ENCODE measurements at regions not wholly inside any gene's neighbourhood (a gene's known extent, or its start where the extent isn't known, plus 50 kb on each side); places are given as distances from the start of the nearest gene placed in this dataset.

- in situ Hi-C loops (cut with MboI; ENCODE audit: low sequenced_read_pairs, unreplicated experiment) = no loop called here
- DNase-seq (ENCODE audit: low spot score) = no peak
- no peak for TF ChIP-seq CTCF (IDR thresholded peaks at IDR 0.05; ENCODE audit: borderline replicate concordance, control extremely low read depth, extremely low read depth, insufficient read depth, missing control alignments)
Measured at GRCh38 chr2:120620025-120620793, 115.5 kb upstream of the GLI2 start.

GRCh38 chr2:120622159-120622869, 113.4 kb upstream of the GLI2 start:
- DNase-seq (ENCODE audit: low spot score) = no peak
- in situ Hi-C loops (cut with MboI; ENCODE audit: low sequenced_read_pairs, unreplicated experiment) = no loop called here
- no peak for TF ChIP-seq CTCF (IDR thresholded peaks at IDR 0.05; ENCODE audit: borderline replicate concordance, control extremely low read depth, extremely low read depth, insufficient read depth, missing control alignments)

- in situ Hi-C loops (cut with MboI; ENCODE audit: low sequenced_read_pairs, unreplicated experiment) = no loop called here
Measured at GRCh38 chr2:120622886-120623753, 112.5 kb upstream of the GLI2 start.

GRCh38 chr2:120624061-120624737, 111.5 kb upstream of the GLI2 start:
- in situ Hi-C loops (cut with MboI; ENCODE audit: low sequenced_read_pairs, unreplicated experiment) = no loop called here
- no peak for DNase-seq (ENCODE audit: low spot score)
- TF ChIP-seq CTCF (IDR thresholded peaks at IDR 0.05; ENCODE audit: borderline replicate concordance, control extremely low read depth, extremely low read depth, insufficient read depth, missing control alignments) = no peak

More at GRCh38 chr2:120622886-120623753, 112.5 kb upstream of the GLI2 start:
- no peak for DNase-seq (ENCODE audit: low spot score)
- TF ChIP-seq CTCF (IDR thresholded peaks at IDR 0.05; ENCODE audit: borderline replicate concordance, control extremely low read depth, extremely low read depth, insufficient read depth, missing control alignments) = no peak

GRCh38 chr2:120624738-120625446, 110.8 kb upstream of the GLI2 start:
- TF ChIP-seq CTCF (IDR thresholded peaks at IDR 0.05; ENCODE audit: borderline replicate concordance, control extremely low read depth, extremely low read depth, insufficient read depth, missing control alignments) = no peak
- no peak for DNase-seq (ENCODE audit: low spot score)
- in situ Hi-C loops (cut with MboI; ENCODE audit: low sequenced_read_pairs, unreplicated experiment) = no loop called here
